Small intestine (tissue), 7 donors: ENCODE measurements at regions not wholly inside any gene's neighbourhood (a gene's known extent, or its start where the extent isn't known, plus 50 kb on each side); places are given as distances from the start of the nearest gene placed in this dataset.

ENCODE experiments used
- DNase-seq, 2 donors: peaks; one replicate each; pipeline versions ENCODE4 v3.0.0 to v3.0.0-alpha.2; 2013
- FAIRE-seq: peaks from 2 replicates; lab custom pipeline; 2012; peaks lifted over from hg19 to GRCh38; lab: Jason Lieb, UNC
- H3K27ac ChIP-seq, 3 donors: one replicate each; pipeline ENCODE4 v1.5.1; 2013; ENCODE audit warnings: low read length in 2 of 3, mild to moderate bottlenecking in 2 of 3, control low read depth in 1 of 3, inconsistent platforms in 1 of 3, low read depth in 1 of 3, moderate library complexity in 1 of 3
- H3K27me3 ChIP-seq, 3 donors: one replicate each; pipeline ENCODE4 v1.6.1; 2013; ENCODE audit warnings: low read length in 3 of 3, inconsistent platforms in 1 of 3; ENCODE audit not compliant: control insufficient read depth in 3 of 3, insufficient read depth in 3 of 3
- H3K36me3 ChIP-seq, 3 donors: one replicate each; pipeline ENCODE4 v1.6.1; 2013; ENCODE audit warnings: low read length in 3 of 3, inconsistent platforms in 1 of 3, low read depth in 1 of 3, mild to moderate bottlenecking in 1 of 3, moderate library complexity in 1 of 3; ENCODE audit not compliant: control insufficient read depth in 3 of 3, insufficient read depth in 2 of 3
- H3K4me1 ChIP-seq, 3 donors: one replicate each; pipeline ENCODE4 v1.6.1; 2013; ENCODE audit warnings: low read length in 2 of 3, inconsistent platforms in 1 of 3, low read depth in 1 of 3, mild to moderate bottlenecking in 1 of 3, moderate library complexity in 1 of 3; ENCODE audit not compliant: control insufficient read depth in 3 of 3, insufficient read depth in 2 of 3
- H3K4me3 ChIP-seq, 3 donors: one replicate each; pipeline ENCODE4 v1.5.1; 2013; ENCODE audit warnings: low read length in 3 of 3, control low read depth in 1 of 3, inconsistent platforms in 1 of 3, low read depth in 1 of 3, mild to moderate bottlenecking in 1 of 3, moderate library complexity in 1 of 3
- H3K9me3 ChIP-seq, 2 donors: one replicate each; pipeline ENCODE4 v1.6.1; 2013; ENCODE audit warnings: low read depth in 1 of 2, low read length in 1 of 2; ENCODE audit not compliant: control insufficient read depth in 2 of 2, insufficient read depth in 1 of 2
- WGBS, 3 donors: extraction: QIAGEN DNeasy Blood & Tissue Kit; methylation state at CpG; one replicate each; pipeline ENCODE4 v1.1.7; 2013; 5-methylcytosine and 5-hydroxymethylcytosine counted together
- donor health status: healthy with polysubstance abuse.
- donor health status: control.
- donor health status: control.
- donor health status: Bipolar disorder and iron deficiency.
- donor health status: healthy.

GRCh38 chr11:92861634-92862033 lies 107.8 kb upstream of the MTNR1B start:
- no peak overlapping the region for H3K4me3 ChIP-seq
- 57 to 72% (median 69%) methylated on average over 3 of the region's 3 CpGs for WGBS, 3 donors
- FAIRE-seq (no peak), DNase-seq (no peak)
- H3K27ac ChIP-seq = no peak overlapping the region
- H3K27me3 ChIP-seq = peaks cover 0 to 3% (median 0%) of the 10 kb centered on the region in 3 donors
- H3K9me3 ChIP-seq = no peaks in the 10 kb centered on the region
- no peaks in the 10 kb centered on the region for H3K36me3 ChIP-seq
- H3K4me1 ChIP-seq = no peaks in the 10 kb centered on the region

- Histone ChIP-seq H3K9me3 (no peaks in the 10 kb centered on the region), H3K27me3 (peaks cover 0 to 3% (median 0%) of the 10 kb centered on the region in 3 donors), H3K27ac (no peak overlapping the region), H3K36me3 (no peaks in the 10 kb centered on the region), H3K4me3 (no peak overlapping the region), H3K4me1 (no peaks in the 10 kb centered on the region)
- 65 to 87% (median 76%) methylated on average over 2 of the region's 2 CpGs for WGBS, 3 donors
- FAIRE-seq (no peak), DNase-seq (no peak)
Observed at GRCh38 chr11:92865352-92865751, 104.1 kb upstream of the MTNR1B start.

GRCh38 chr11:92866679-92867282 lies 102.7 kb upstream of the MTNR1B start:
- Histone ChIP-seq H3K9me3 (no peaks in the 10 kb centered on the region), H3K27ac (no peak overlapping the region), H3K36me3 (no peaks in the 10 kb centered on the region), H3K4me3 (no peak overlapping the region), H3K4me1 (no peaks in the 10 kb centered on the region), H3K27me3 (peaks cover 0 to 3% (median 0%) of the 10 kb centered on the region in 3 donors)
- DNase-seq (no peak), FAIRE-seq (no peak)
- 90 to 94% (median 92%) methylated on average over 37 to 38 of the region's 38 CpGs for WGBS, 3 donors

- H3K27me3 ChIP-seq = peaks cover 0 to 3% (median 0%) of the 10 kb centered on the region in 3 donors
- H3K4me3 ChIP-seq = no peak overlapping the region
- no peaks in the 10 kb centered on the region for H3K36me3 ChIP-seq
- WGBS, 3 donors = 78 to 85% (median 81%) methylated on average over 9 of the region's 9 CpGs
- no peak overlapping the region for H3K27ac ChIP-seq
- DNase-seq (no peak), FAIRE-seq (no peak)
- H3K9me3 ChIP-seq = no peaks in the 10 kb centered on the region
- H3K4me1 ChIP-seq = no peaks in the 10 kb centered on the region
Observed at GRCh38 chr11:92867913-92868619, 101.4 kb upstream of the MTNR1B start.

- H3K4me3 ChIP-seq = no peak overlapping the region
- peaks cover 0 to 3% (median 0%) of the 10 kb centered on the region in 3 donors for H3K27me3 ChIP-seq
- 6 to 33% (median 13%) methylated on average over 1 of the region's 1 CpG for WGBS, 3 donors
- H3K9me3 ChIP-seq = no peaks in the 10 kb centered on the region
- no peaks in the 10 kb centered on the region for H3K4me1 ChIP-seq
- FAIRE-seq (no peak), DNase-seq (no peak)
- H3K27ac ChIP-seq = no peak overlapping the region
- no peaks in the 10 kb centered on the region for H3K36me3 ChIP-seq
Observed at GRCh38 chr11:92869716-92870115, 99.7 kb upstream of the MTNR1B start.

GRCh38 chr11:92870196-92870832 lies 99.1 kb upstream of the MTNR1B start:
- 87 to 88% (median 87%) methylated on average over 4 of the region's 4 CpGs for WGBS, 3 donors
- Histone ChIP-seq H3K27me3 (peaks cover 0 to 3% (median 0%) of the 10 kb centered on the region in 3 donors), H3K4me3 (no peak overlapping the region), H3K9me3 (no peaks in the 10 kb centered on the region), H3K4me1 (no peaks in the 10 kb centered on the region), H3K36me3 (no peaks in the 10 kb centered on the region), H3K27ac (no peak overlapping the region)
- DNase-seq (no peak), FAIRE-seq (no peak)

- Histone ChIP-seq H3K9me3 (no peaks in the 10 kb centered on the region), H3K36me3 (no peaks in the 10 kb centered on the region), H3K4me1 (no peaks in the 10 kb centered on the region), H3K27ac (no peak overlapping the region), H3K4me3 (no peak overlapping the region), H3K27me3 (peaks cover 0 to 4% (median 0%) of the 10 kb centered on the region in 3 donors)
- FAIRE-seq (no peak), DNase-seq (no peak)
- WGBS, 3 donors = 76 to 79% (median 77%) methylated on average over 2 of the region's 2 CpGs
Observed at GRCh38 chr11:92873551-92873950, 95.9 kb upstream of the MTNR1B start.

GRCh38 chr11:92875473-92875872 lies 94.0 kb upstream of the MTNR1B start:
- no peak overlapping the region for H3K4me3 ChIP-seq
- no peaks in the 10 kb centered on the region for H3K36me3 ChIP-seq
- no peaks in the 10 kb centered on the region for H3K9me3 ChIP-seq
- DNase-seq (no peak), FAIRE-seq (no peak)
- no peaks in the 10 kb centered on the region for H3K4me1 ChIP-seq
- H3K27ac ChIP-seq = no peak overlapping the region
- 81 to 84% (median 84%) methylated on average over 4 of the region's 4 CpGs for WGBS, 3 donors
- H3K27me3 ChIP-seq = peaks cover 0 to 4% (median 0%) of the 10 kb centered on the region in 3 donors
